ENCODE measurements at regions not wholly inside any gene's neighbourhood (a gene's known extent, or its start where the extent isn't known, plus 50 kb on each side); places are given as distances from the start of the nearest gene placed in this dataset.
"Not testable (repeated sequence)": the region's sequence is repeated elsewhere in the genome, so short reads cannot be mapped to it uniquely, and the experiment has no call there.

DNA sequence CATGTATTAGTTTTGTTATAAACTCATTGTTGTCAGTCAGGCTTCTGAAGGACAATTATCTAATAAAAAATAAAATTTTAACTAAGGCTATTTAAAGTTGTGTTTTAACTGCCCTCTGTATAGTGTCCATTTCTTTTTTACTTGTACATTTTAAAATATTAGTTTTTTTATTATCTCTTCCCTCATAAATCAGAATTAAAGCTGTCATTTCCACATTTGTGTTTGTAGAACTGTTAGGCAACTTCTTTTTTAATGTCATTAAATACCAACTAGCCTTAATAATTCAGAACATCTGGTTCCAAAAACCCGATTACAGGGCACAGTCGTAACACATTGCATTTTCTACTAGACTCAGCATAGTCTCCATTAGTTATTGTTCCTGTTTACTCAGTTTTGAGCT, 1749.0 kb upstream of the CELF4 start:
- H3K36me3 ChIP-seq (replicated peaks; ENCODE audit: control insufficient read depth, insufficient read depth, low read length), result no peaks in the 10 kb centered on the region
- H3K4me3 ChIP-seq (ENCODE audit: insufficient read depth, low read depth, low read length), result no peak overlapping the region
- H3K27me3 ChIP-seq (ENCODE audit: control insufficient read depth, insufficient read depth, low read length), result no peaks in the 10 kb centered on the region
- DNase-seq, result no peak

DNA sequence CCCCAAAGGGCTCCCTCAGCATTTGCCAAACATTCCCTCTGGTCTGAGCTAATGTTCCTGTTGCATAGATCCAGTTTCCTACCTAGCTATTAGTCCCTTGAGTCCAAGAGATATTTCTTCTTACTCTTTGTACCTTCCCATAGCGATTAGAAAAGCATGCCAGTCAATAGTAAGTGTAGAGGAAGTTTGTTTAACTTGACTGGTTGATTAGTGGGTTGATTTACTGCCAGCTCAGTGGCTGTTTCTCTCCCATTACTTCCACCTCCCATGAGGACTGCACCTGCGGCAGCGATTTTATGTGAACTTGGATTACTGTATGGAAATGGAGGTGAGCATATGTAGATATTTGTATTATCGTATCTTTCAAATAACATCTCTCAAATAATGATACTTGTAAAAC, 1748.4 kb upstream of the CELF4 start:
- no peaks in the 10 kb centered on the region for H3K36me3 ChIP-seq (replicated peaks; ENCODE audit: control insufficient read depth, insufficient read depth, low read length)
- H3K4me3 ChIP-seq (ENCODE audit: insufficient read depth, low read depth, low read length), result no peak overlapping the region
- no peak for DNase-seq

DNA sequence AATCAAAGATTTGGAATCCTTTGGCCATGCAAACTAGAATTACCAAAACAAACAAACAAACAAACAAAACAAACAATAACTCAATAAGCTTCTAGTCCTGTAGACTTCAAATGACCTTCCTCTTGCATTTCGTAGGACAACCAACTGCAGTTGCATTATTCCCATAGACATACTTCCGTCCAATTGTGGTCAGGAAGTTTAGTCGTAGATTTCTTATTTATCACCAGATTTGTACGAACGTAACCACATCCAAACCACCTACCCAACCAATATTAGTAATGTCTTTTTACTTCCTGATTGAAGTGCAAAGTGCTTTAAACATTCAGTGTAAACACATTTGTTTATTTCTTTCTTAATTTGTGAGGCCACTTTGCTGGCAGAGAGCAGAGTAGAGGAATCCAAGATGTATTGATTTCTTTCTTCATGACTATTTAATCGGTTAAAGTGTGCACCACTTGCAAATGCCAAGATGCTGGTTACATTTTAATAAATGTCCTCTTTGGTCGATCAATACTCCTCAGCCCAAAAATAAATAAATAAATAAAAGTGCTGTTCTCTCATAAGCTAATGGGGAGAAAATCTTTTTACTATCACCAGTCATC, 1745.6 kb upstream of the CELF4 start:
- Histone ChIP-seq H3K36me3 (replicated peaks; ENCODE audit: control insufficient read depth, insufficient read depth, low read length) (no peaks in the 10 kb centered on the region), H3K4me3 (ENCODE audit: insufficient read depth, low read depth, low read length) (no peak overlapping the region), H3K27me3 (ENCODE audit: control insufficient read depth, insufficient read depth, low read length) (no peaks in the 10 kb centered on the region)
- no peak for DNase-seq

More for the DNA sequence above, 1748.4 kb upstream of the CELF4 start:
- no peaks in the 10 kb centered on the region for H3K27me3 ChIP-seq (ENCODE audit: control insufficient read depth, insufficient read depth, low read length)

DNA sequence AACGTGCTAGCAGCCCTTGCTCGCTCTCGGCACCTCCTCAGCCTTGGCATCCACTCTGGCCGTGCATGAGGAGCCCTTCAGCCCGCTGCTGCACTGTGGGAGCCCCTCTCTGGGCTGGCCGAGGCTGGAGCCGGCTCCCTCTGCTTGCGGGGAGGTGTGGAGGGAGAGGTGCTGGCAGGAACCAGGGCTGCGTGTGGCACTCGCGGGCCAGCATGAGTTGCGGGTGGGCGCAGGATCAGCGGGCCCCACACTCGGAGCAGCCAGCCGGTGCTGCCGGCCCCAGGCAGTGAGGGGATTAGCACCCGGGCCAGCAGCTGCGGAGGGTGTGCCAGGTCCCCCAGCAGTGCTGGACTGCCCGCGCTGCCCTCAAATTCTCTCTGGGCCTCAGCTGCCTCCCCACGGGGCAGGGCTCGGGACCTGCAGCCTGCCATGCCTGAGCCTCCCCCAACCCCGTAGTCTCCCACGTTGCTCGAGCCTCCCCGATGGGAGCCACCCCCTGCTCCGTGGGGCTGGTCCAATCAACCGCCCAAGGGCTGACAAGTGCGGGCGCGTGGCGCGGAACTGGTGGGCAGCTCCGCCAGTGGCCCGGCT, 1743.4 kb upstream of the CELF4 start:
- H3K4me3 ChIP-seq (ENCODE audit: insufficient read depth, low read depth, low read length); H3K36me3 ChIP-seq (replicated peaks; ENCODE audit: control insufficient read depth, insufficient read depth, low read length); DNase-seq: not testable (repeated sequence)

DNA sequence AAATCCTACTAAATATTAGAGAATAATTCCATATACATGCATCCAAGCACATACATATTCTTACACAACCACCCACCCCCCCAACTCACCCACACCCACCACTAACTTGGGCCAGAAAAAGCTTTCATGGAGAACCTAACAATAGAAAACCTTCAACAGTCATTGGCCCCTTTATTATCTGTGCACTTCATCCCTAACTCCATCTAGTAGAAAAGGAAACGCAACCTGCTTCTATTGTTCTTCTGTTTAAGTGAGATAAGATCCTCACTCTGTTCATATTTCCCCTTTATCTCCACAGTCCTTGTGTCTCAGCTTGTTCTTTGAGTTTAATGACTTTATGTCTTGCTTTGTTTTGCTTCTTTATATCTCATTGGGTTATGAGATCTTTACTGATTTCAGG, 1740.2 kb upstream of the CELF4 start:
- no peaks in the 10 kb centered on the region for H3K27me3 ChIP-seq (ENCODE audit: control insufficient read depth, insufficient read depth, low read length)
- no peak for DNase-seq
- H3K4me3 ChIP-seq (ENCODE audit: insufficient read depth, low read depth, low read length), result no peak overlapping the region
- H3K36me3 ChIP-seq (replicated peaks; ENCODE audit: control insufficient read depth, insufficient read depth, low read length), result no peaks in the 10 kb centered on the region

More for the DNA sequence above, 1743.4 kb upstream of the CELF4 start:
- not testable (repeated sequence) for H3K27me3 ChIP-seq (ENCODE audit: control insufficient read depth, insufficient read depth, low read length)

DNA sequence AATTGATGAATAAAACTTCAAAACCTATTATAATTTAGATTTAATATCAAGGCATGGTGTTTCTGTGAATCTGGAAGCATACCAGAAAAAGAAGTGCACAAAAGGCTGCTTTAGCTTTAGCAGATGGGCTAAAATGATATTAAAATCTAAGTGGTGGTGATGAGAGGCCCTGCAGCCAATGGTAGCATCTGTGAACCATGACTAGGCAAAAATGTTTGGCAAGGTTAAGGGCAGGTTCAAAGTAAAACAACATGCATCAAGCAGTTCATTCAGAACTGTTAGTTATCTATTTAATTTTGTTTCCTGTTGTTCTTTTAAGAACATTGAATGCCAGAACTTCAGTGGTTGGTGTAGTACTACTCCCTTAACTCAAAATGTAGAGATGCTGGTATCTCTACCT, 1736.9 kb upstream of the CELF4 start:
- Histone ChIP-seq H3K27me3 (ENCODE audit: control insufficient read depth, insufficient read depth, low read length) (no peaks in the 10 kb centered on the region), H3K36me3 (replicated peaks; ENCODE audit: control insufficient read depth, insufficient read depth, low read length) (no peaks in the 10 kb centered on the region), H3K4me3 (ENCODE audit: insufficient read depth, low read depth, low read length) (no peak overlapping the region)
- no peak for DNase-seq

DNA sequence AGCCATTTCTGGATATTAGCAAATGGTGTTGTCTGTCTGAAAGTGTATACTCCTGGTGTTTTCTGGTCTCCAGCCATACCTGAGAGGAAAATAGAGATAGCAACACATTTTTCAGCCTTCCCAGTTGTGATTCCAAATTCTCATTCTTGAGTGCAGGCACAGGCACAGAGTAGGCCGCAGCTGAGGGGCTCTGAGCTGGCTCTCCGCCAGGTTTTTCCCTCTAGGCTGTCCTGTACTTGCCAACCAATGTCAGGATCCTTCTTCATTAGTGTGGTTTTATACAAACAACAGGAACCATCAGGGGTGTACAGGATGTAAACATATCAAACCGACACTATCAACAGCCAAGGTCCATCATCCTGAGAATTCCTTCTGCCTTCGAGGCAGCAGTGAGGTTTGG, 1733.6 kb upstream of the CELF4 start:
- H3K36me3 ChIP-seq (replicated peaks; ENCODE audit: control insufficient read depth, insufficient read depth, low read length), result no peaks in the 10 kb centered on the region
- H3K4me3 ChIP-seq (ENCODE audit: insufficient read depth, low read depth, low read length), result no peak overlapping the region
- no peaks in the 10 kb centered on the region for H3K27me3 ChIP-seq (ENCODE audit: control insufficient read depth, insufficient read depth, low read length)
- no peak for DNase-seq

DNA sequence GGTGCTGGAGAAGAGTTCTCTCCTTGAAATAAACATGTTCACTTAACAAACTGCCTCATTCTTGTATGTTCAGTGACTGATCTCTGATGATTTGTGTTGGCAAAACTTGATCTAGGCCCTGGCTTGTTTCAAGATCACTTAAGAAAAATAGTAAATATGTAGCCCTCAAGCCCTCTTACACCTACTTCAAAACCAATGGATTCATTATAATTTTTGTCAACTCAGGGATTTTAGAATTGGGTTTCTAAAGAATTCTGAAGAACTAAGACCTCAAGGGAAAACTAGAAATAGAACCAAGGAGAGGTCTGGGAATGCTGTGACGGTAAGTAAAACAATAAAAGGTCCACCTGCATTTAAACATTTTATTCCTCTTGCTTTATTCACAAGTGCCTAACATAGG, 1731.6 kb upstream of the CELF4 start:
- Histone ChIP-seq H3K4me3 (ENCODE audit: insufficient read depth, low read depth, low read length) (no peak overlapping the region), H3K27me3 (ENCODE audit: control insufficient read depth, insufficient read depth, low read length) (no peaks in the 10 kb centered on the region), H3K36me3 (replicated peaks; ENCODE audit: control insufficient read depth, insufficient read depth, low read length) (no peaks in the 10 kb centered on the region)
- DNase-seq, result no peak

DNA sequence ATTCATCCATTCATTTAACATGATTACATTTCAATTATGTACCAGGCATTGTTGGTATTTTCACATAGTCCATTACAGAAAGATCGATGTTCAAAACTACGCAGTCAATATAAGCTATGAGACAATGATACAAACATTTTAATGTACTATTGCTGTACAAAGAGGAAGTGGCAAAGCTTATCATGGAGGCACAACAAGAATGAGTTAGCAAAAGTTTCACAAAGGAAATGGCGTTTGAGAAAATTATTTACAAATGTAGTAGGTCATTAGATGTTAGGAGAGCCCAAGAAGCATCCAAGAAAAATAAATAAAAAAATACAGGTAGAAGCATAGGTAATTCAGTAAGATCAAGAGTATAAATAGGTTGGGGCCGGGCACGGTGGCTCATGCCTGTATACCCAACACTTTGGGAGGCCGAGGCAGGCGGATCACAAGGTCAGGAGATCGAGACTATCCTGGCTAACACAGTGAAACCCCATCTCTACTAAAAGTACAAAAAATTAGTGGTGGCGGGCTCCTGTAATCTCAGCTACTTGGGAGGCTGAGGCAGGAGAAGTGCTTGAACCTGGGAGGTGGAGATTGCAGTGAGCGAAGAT, 1730.8 kb upstream of the CELF4 start:
- DNase-seq, result no peak
- Histone ChIP-seq H3K36me3 (replicated peaks; ENCODE audit: control insufficient read depth, insufficient read depth, low read length) (no peaks in the 10 kb centered on the region), H3K4me3 (ENCODE audit: insufficient read depth, low read depth, low read length) (no peak overlapping the region)

DNA sequence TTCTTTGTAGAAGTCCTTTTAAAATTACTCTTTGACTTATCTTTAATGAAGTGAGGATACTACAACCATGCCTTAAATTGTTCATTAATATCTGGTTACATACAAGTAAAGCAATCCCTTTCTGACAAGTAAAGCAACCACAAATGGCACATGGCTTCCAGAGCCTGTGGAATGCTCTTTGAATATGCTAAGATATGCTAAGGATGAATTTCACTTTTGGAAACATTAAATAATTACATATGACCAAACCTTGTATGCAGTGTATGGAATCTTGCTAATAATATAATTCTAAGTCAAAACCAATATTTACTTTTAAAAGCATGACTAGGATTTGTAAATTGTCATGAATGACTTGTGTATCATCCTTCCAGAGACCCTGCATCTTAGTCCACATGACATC, 1711.2 kb upstream of the CELF4 start:
- Histone ChIP-seq H3K36me3 (replicated peaks; ENCODE audit: control insufficient read depth, insufficient read depth, low read length) (no peaks in the 10 kb centered on the region), H3K27me3 (ENCODE audit: control insufficient read depth, insufficient read depth, low read length) (no peaks in the 10 kb centered on the region), H3K4me3 (ENCODE audit: insufficient read depth, low read depth, low read length) (no peak overlapping the region)
- no peak for DNase-seq

More for the DNA sequence above, 1730.8 kb upstream of the CELF4 start:
- H3K27me3 ChIP-seq (ENCODE audit: control insufficient read depth, insufficient read depth, low read length), result no peaks in the 10 kb centered on the region

DNA sequence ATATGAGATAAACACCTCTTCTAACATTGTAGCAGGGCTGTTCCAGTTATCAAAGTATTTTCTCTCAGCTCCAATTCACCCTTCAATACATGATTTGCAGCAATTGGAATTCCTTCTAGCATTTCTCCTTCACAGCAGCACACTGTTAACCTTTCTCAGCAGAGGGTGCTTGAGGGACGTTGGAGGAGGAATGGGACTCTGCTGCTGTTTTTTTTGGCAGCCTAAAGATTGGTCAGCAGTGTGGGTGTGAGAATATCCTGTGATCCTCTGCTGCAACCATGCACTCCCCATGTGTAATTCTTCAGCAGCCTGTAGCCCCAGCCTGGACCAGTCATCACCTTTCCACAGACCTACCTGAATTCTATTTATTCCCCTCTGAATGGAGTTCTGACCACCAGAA, 1708.9 kb upstream of the CELF4 start:
- Histone ChIP-seq H3K4me3 (ENCODE audit: insufficient read depth, low read depth, low read length) (no peak overlapping the region), H3K36me3 (replicated peaks; ENCODE audit: control insufficient read depth, insufficient read depth, low read length) (no peaks in the 10 kb centered on the region), H3K27me3 (ENCODE audit: control insufficient read depth, insufficient read depth, low read length) (no peaks in the 10 kb centered on the region)
- no peak for DNase-seq

DNA sequence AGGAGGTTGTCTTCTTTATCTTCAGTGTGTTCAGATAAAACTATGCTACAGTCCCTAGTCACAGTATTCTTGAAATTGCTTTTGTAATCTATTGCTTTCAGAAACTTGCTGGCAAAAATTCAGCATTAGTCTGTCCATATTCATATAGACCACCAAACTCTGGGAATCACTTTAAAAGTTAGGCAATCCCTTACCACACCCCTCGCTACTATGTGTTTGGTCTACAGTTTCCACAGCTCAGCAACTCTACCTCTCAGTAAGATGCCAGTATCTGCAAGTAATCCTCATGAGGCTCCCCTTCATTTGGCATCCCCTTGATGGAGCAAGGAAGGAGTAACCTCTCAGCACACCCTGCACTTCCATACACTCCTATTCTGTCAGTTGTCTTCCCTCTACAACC, 1706.6 kb upstream of the CELF4 start:
- no peak for DNase-seq
- no peaks in the 10 kb centered on the region for H3K27me3 ChIP-seq (ENCODE audit: control insufficient read depth, insufficient read depth, low read length)
- no peaks in the 10 kb centered on the region for H3K36me3 ChIP-seq (replicated peaks; ENCODE audit: control insufficient read depth, insufficient read depth, low read length)
- no peak overlapping the region for H3K4me3 ChIP-seq (ENCODE audit: insufficient read depth, low read depth, low read length)

DNA sequence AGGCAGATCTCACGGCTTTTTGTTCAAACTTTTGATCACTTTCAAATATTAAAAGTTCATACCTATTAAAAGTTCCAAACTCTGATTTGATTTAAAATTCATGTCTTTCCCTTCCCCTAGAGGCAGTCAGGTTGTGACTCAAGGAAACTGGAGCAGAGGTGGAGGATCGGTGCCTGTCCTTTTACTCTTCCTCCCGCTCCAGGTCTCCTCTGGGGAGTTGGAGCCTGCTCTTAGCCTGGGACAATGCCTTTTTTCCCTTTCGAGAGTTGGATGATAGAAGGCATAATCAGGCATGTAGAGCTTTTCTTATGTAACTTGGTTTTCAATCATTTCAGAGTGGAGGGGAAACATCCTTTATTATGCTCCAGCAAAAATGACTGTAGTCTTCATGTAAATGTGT, 1706.1 kb upstream of the CELF4 start:
- Histone ChIP-seq H3K4me3 (ENCODE audit: insufficient read depth, low read depth, low read length) (no peak overlapping the region), H3K27me3 (ENCODE audit: control insufficient read depth, insufficient read depth, low read length) (no peaks in the 10 kb centered on the region), H3K36me3 (replicated peaks; ENCODE audit: control insufficient read depth, insufficient read depth, low read length) (no peaks in the 10 kb centered on the region)
- no peak for DNase-seq

DNA sequence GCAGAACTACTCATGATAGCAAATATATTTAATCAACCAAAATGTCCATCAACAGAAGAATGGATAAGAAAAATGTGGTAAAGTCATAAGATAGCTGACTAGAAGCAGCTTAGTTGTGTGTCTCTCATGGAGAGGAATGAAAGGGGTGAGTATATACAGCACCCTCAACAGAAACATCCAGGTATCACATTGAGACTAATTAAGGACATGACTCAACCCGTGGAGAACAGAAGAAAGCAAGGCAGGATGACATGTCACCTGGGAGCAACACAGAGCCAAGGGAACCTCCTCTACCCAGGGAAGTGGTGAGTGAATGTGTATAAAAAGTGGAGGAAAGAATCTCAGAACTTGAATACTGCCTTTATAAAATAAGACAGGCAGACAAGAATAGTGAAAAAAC, 1695.0 kb upstream of the CELF4 start:
- no peak for DNase-seq
- Histone ChIP-seq H3K4me3 (ENCODE audit: insufficient read depth, low read depth, low read length) (no peak overlapping the region), H3K27me3 (ENCODE audit: control insufficient read depth, insufficient read depth, low read length) (no peaks in the 10 kb centered on the region)

DNA sequence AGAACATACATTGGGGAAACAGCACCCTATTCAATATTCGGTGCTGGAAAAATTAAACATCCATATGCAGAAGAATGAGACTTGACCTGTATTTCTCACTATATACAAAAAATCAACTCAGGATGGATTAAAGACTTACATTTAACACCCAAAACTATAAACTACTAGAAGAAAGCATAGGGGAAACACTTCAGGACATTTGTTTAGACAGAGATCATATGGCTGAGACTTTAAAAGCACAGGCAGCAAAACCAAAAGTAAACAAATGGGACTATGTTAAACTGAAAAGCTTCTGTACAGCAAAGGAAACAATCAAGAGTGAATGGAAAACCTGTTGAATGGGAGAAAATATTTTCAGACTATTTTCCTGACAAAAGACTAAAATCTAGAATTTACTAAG, 1694.1 kb upstream of the CELF4 start:
- Histone ChIP-seq H3K36me3 (replicated peaks; ENCODE audit: control insufficient read depth, insufficient read depth, low read length) (no peaks in the 10 kb centered on the region), H3K4me3 (ENCODE audit: insufficient read depth, low read depth, low read length) (no peak overlapping the region), H3K27me3 (ENCODE audit: control insufficient read depth, insufficient read depth, low read length) (no peaks in the 10 kb centered on the region)
- no peak for DNase-seq

More for the DNA sequence above, 1695.0 kb upstream of the CELF4 start:
- H3K36me3 ChIP-seq (replicated peaks; ENCODE audit: control insufficient read depth, insufficient read depth, low read length), result no peaks in the 10 kb centered on the region
